T follicular helper cell (primary cell): ENCODE measurements at regions not wholly inside any gene's neighbourhood (a gene's known extent, or its start where the extent isn't known, plus 50 kb on each side); places are given as distances from the start of the nearest gene placed in this dataset.
"Not testable (repeated sequence)": the region's sequence is repeated elsewhere in the genome, so short reads cannot be mapped to it uniquely, and the experiment has no call there.

ENCODE experiments used
- DNase-seq: peaks from one replicate; pipeline ENCODE4 v3.0.0-alpha.2; 2020; ENCODE audit warnings: low read depth

GRCh38 chr15:85264614-85265190 is 115.7 kb upstream of the AKAP13 start:
- not testable (repeated sequence) for DNase-seq

DNA sequence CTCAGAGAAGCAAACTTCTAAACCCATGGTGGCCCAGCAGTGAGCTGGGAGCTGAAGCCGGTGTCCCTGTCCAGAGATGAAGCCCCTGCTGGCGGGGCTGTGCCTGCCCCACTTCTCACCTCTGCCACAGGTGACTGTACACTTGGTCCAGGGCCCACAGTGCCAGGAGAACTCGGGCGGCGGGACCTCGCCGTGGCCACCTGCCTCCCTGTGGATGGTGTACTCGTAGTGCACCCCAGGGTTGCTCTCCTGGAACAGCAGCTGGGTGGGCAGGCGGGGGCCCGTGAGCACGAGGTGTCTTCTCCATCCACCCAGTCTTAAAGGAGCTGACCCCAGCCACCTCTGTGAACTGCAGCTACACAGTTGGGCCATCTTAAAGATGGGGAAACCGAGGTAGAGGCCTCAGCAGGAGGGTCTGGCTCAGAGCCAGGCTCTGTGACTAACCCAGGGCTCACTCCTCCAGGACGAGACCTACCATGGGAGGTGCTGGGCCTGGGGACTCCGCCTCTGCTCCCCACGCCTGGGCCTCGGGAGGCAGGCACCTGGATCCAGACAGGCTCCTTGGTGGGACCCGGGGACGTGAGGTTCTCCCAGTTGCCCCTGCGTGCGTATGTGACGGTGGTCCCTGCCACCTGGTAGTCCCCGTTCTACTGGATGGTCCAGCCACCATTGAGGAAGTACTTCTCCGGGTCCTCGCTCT is 113.1 kb upstream of the AKAP13 start:
- not testable (repeated sequence) for DNase-seq

DNA sequence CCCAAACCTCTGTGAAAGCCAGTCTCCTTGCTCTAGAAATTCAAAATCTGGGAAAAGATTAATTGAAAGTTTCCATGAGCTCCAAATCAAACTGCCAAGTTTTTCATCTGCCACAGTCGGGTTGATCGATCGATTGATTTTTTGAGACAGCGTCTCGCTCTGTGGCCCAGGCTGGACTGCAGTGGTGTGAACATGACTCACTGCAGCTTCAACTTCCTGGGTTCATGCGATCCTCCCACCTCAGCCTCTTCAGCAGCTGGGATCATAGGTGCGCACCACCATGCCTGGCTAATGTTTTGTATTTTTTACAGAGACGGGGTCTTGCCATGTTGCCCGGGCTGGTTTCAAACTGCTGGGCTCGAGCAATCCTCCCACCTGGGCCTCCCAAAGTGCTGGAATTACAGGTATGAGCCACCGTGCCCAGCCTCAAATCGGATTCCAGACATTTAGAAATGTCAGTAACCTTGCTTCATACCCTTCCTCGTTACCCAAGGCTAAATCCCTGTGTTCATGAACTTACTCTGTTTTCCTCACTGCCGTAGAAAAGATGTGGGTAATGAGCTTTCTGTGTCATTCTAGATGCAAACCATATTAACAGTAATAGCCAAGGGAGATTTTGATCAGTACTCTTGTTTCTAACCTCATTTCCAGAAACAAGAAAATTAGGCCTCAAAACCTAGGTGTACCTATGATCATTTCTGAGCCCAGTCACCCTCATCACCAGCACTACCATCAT is 105.9 kb upstream of the AKAP13 start:
- no peak for DNase-seq

GRCh38 chr15:85276508-85276907 is 103.9 kb upstream of the AKAP13 start:
- DNase-seq, result no peak

DNA sequence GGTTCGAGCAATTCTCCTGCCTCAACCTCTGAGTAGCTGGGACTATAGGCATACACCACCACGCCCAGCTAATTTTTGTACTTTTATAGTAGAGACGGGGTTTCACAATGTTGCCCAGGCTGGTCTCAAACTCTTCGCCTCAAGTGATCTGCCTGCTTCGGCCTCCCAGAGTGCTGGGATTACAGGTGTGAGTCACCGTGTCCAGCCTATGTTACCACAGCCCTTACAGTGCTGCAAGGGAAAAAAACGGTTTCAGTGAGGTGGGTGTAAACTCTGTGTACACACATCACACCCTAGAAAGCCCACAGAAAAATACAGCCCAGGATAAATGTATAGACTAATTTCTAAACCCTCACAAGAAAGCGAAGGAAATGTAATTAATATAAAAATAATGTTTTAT is 103.5 kb upstream of the AKAP13 start:
- DNase-seq, result no peak

DNA sequence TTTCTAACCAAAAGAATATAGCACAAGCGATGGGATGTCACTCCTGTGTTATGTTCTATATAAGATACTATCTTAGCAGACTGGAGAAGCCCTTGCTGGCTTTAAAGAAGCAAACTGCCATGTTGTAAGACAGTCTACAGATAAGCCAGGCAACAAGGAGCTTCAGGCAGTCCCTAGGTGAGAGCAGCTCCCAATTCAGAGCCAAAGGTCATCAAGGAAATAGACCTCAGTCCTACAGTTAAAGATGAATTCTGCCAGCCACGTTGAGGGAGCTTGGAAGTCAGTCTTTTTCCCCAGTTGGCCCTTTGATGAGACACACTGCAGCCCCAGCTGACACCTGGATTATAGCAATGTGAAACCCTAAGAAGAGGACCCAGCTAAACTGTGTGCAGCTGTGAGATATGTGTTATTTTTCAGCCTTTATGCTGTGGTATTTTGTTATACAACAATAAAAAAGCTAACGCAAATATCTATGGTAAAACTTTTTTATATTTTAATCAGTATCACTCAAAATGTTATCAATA is 102.5 kb upstream of the AKAP13 start:
- DNase-seq, result no peak

- DNase-seq, result no peak
Measured at GRCh38 chr15:85280203-85280602, 100.2 kb upstream of the AKAP13 start.

DNA sequence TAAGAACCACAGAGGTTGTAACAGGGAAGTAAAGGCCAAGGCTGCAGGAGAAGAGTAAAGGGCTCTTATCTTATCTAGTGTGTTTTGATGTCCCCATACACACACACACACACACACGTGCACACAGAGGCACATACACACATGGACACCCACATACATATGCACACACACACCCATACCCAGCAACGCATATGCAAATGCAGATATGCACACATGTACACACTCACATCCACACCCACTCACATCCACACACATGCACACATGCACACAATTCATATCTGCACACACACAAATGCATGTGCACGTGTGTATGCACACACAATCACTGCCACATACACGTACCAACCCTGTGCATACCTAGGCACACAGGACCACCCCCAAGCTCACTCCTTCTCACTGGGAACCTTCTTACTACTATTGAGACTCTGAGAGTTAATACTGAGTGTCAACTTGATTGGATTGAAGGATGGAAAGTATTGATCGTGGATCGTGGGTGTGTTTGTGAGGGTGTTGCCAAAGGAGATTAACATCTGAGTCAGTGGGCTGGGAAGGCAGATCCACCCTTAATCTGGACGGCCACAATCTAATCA is 99.0 kb upstream of the AKAP13 start:
- DNase-seq, result no peak

DNA sequence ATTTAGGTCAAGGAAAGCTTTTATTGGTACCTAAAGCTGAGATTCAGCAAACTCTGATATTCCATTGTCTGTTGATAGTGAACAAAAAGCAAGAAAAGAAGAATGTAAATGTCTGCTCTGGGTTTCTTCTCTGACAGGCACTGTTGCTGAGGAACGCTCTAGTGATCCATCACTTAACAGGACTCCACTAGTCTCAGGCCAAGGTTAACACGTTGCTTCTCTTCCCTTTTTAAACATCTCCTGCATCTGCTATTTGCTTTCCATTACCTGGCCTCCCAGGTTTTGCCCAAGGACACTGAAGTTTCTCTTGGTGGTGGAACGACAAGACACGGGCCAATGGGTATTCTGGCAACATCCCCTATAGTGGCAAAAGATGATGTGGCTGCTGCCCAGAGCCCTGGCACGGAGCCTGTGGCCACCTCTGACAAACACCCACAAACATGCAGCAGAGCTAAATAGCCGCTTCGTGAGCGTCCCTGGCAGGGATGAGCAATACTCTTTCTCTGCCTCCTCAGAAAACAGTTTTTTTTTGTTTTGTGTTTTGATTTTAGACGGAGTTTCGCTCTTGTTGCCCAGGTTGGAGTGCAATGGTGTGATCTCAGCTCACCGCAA is 97.8 kb upstream of the AKAP13 start:
- no peak for DNase-seq

DNA sequence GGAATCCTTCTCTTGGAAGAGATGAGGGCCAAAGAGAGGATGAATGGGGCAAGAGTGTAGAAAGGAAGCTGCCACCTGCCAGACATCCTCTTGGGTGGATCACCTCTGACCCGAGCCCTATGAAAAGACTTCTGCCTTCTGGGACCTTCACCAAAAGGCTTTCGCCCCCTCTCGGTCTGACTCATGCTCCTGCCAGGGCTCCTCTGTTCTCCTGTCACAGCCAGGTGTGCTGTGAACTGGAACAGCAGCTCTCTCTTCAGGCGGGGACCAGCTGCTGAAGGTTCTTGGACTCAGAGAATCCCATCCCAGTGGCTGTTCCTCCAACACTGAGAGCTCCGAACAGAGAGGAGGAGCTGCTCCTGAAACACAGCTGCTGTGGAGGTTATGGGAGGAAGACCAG is 96.6 kb upstream of the AKAP13 start:
- DNase-seq, result not testable (repeated sequence)

GRCh38 chr15:85284497-85284896 is 95.9 kb upstream of the AKAP13 start:
- no peak for DNase-seq

GRCh38 chr15:85289677-85290365 is 90.6 kb upstream of the AKAP13 start:
- no peak for DNase-seq

DNA sequence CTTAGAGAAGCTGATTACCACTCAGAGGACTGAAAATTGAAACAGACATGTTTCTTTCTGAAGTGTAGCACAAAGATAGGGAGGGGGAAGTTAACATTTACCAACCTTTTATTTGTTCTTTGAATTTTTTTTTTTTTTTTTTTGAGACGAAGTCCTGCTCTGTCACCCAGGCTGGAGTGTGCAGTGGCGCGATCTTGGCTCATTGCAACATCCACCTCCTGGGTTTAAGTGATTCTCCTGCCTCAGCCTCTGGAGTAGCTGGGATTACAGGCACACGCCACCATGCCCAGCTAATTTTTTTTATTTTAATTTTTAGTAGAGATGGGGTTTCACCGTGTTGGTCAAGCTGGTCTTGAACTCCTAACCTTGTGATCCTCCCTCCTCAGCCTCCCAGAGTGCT is 87.8 kb upstream of the AKAP13 start:
- not testable (repeated sequence) for DNase-seq

DNA sequence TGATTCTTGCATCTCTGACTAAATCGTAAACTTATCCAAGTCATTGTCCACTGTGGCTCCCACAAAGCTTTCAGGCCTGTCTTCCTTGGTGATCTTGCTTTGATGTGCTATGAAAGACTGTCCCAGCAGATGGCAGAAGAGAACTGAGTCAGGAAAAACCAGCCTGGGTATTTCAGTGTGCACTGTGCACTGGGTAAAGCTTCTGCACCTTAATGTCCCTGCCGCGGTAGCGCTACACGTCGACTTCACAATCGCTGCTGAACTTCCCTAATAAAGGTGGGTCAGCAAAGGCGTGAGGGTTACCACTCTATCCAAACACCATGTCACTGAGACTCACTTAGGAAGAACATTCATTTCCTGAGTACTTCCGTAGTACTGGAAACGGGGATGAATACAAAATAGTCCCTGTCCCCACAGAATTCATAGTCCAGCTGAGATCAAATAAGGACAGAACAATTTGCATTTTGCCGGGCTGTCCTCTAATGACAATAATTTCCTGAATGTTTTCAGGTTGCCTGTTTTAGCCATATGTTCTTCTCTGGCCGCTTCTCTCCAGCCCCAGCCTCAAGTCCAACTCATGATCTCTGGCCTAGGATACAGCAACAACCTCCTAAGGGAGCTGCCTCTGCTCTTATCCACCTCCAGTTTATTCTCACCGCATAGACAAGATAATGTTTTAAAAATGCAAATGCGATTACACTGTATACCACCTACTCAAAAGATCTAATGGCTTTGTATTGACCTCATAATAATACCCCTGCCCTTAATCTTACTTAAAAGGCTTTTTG is 83.6 kb upstream of the AKAP13 start:
- peak; percentile 47 for DNase-seq

DNA sequence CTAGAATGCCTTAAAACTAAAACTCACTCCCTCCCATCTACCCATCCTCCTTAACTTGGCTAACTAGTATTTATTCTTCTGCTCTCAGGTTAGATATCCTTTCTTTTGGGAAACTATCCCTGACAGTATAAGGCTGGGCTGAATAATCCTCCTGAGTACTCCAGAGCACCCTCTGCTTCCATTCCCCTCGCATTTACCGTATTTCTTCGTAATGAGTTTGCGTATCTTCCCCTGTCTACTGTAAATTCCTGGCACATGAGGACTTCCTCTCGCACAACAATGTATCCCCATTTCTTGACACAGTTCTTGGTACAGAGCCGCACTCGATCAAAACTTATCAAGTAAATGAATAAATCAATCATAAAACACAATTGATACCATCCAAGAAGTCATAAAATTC is 82.9 kb upstream of the AKAP13 start:
- DNase-seq, result no peak

GRCh38 chr15:85298366-85298765 is 82.0 kb upstream of the AKAP13 start:
- no peak for DNase-seq

DNA sequence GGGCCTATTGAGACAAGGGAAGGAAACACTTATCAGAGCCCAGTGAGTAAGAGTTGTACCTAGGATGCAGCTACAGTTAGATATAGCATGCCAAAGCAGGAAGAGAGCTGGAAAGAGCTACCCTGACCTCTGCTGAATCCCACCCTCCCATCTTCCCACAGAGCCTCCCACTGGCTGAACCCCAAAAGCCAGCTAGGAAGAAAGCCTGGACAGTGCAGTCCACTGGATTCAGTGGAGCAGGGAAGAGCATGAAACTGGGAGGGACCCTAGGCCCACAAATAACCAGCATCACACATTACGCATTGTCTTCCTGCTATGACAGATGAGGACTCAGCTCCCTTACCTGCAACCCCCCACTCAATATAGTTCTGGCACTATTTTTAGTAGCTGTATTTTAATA is 81.5 kb upstream of the AKAP13 start:
- DNase-seq, result no peak

GRCh38 chr15:85302271-85302670 is 78.1 kb upstream of the AKAP13 start:
- no peak for DNase-seq

DNA sequence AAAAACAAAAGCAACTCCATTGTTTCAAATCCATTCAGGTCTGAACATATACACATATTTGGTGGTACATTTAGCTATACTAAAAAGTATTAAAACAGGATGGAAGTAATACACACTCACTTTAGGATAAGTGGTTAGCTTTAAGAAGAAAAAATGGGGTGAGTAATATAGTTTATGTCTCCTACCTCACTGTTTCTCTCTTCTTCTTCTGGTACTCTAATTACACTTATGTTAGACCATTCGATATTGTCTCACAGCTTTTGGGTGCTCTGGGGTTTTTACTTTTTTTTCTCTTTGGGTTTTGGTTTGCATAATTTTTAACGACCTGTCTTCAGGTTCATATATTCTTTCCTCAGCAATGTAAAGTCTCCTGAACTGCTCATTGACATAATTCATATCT is 75.4 kb upstream of the AKAP13 start:
- DNase-seq, result no peak

DNA sequence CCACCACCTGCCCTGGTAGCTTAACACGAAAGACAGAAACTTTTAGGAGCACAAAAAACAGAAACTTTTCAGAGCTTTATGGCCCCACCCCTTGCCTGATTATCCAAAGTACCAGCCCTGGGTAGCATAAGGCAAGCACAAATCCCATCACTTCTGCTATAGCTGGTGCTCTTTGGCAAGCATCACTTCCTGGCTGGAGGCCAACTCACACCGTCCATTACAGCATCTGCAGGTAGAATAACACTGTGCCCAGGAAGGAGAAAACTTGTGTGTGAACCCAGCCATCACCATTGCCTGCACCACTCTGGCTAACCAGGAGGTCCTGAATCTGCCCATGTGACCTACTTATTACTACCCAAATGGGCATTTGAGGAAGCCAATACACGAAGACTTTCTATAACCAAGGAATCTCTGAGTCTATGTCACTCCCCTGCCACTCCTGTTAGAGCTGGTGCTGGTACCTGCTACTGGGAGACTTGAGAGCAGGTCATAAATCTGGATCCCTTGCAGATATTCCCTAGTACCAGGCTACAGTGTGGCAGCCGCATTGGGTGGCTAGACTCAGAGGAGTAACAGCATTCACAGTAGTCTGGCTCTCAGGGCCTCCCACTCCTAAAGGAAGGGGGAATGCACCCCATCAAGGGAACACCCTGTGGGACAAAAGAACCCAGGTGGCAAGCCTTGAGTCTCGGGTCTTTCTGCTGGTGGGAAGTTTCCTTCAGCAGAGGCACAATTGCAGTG is 73.3 kb upstream of the AKAP13 start:
- DNase-seq, result no peak
